Epithelial cell of esophagus (primary cell): ENCODE measurements at regions not wholly inside any gene's neighbourhood (a gene's known extent, or its start where the extent isn't known, plus 50 kb on each side); places are given as distances from the start of the nearest gene placed in this dataset.
A peak's percentile ranks its signal among the peaks of the same experiment; 100 is the strongest.

Experiments
- DNase-seq: peaks from one replicate; pipeline ENCODE4 v3.0.0; 2010; ENCODE audit warnings: low read depth
- H3K4me3 ChIP-seq: 2 replicates; pipeline ENCODE4 v1.5.1; 2011; ENCODE audit warnings: mild to moderate bottlenecking, low read length, control low read depth
- TF ChIP-seq, protein P1 (sequence below): IDR thresholded peaks from 2 replicates; pipeline ENCODE4 v1.5.1; 2011; ENCODE audit warnings: low read depth, mild to moderate bottlenecking, low read length, control low read depth, inconsistent platforms; ENCODE audit not compliant: insufficient read depth; ENCODE audit errors: missing control alignments

DNA sequence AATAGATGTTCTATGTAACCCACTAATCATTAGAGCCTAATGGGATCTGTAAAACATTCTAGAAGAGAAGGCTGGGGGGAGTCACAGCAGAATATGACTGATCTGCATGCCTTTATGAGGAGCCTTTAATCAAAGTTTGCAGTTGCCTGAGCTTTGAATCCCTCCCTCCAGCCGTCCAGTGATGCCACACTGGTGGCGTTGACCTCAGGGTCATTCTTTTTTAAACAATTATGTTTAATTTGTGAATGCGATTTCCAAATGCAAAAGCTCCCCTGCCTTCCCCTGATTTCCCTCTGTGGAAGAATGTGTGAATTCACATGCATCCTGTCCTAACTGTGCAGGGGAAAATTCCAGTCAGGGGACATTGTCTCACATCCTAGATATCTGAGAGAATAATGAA is 199.7 kb upstream of the GPR101 start:
- H3K4me3 ChIP-seq = no peak overlapping the region
- TF ChIP-seq, protein P1, sequence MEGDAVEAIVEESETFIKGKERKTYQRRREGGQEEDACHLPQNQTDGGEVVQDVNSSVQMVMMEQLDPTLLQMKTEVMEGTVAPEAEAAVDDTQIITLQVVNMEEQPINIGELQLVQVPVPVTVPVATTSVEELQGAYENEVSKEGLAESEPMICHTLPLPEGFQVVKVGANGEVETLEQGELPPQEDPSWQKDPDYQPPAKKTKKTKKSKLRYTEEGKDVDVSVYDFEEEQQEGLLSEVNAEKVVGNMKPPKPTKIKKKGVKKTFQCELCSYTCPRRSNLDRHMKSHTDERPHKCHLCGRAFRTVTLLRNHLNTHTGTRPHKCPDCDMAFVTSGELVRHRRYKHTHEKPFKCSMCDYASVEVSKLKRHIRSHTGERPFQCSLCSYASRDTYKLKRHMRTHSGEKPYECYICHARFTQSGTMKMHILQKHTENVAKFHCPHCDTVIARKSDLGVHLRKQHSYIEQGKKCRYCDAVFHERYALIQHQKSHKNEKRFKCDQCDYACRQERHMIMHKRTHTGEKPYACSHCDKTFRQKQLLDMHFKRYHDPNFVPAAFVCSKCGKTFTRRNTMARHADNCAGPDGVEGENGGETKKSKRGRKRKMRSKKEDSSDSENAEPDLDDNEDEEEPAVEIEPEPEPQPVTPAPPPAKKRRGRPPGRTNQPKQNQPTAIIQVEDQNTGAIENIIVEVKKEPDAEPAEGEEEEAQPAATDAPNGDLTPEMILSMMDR = no peak
- no peak for DNase-seq

DNA sequence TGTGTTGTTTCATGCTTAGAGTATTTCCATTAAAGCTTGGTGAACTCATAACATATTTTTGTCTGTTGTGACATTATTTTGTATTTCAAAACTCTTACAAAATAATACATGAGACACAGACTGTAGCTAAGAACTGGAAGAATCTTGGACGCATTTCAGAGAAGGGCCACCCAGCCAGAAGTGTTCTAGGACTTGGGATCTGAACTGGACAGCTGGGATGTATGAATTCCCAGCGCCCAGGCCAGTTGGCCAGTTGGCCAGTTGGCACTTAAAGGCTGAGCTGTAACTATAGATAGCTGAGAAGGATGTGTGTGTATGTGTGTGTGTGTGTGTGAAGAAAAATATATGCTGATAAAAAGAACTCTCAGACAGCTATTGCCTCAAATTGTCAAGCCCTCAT is 193.4 kb upstream of the GPR101 start:
- H3K4me3 ChIP-seq = no peak overlapping the region
- no peak for DNase-seq
- TF ChIP-seq, protein P1 = no peak

DNA sequence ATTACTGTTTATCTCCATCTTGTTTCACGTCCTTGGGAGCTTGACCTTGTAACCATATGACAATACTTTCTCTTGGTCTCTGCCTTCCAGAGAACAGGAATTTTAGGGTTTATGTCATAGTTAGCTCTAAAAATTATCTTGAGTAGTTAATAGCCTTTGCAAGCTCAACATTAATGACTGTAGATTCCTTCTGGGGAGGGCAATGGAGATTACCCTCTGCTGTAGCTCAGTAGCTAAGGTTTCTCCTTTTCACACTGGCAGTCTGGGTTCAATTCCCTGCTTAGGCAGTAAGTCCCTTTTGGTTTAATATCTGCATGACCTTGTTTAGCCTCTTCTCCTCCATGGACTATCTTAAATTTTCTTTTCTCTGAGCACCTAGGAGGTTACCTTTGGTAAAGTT is 181.7 kb upstream of the GPR101 start:
- H3K4me3 ChIP-seq = no peak overlapping the region
- DNase-seq = no peak
- TF ChIP-seq, protein P1 = no peak

DNA sequence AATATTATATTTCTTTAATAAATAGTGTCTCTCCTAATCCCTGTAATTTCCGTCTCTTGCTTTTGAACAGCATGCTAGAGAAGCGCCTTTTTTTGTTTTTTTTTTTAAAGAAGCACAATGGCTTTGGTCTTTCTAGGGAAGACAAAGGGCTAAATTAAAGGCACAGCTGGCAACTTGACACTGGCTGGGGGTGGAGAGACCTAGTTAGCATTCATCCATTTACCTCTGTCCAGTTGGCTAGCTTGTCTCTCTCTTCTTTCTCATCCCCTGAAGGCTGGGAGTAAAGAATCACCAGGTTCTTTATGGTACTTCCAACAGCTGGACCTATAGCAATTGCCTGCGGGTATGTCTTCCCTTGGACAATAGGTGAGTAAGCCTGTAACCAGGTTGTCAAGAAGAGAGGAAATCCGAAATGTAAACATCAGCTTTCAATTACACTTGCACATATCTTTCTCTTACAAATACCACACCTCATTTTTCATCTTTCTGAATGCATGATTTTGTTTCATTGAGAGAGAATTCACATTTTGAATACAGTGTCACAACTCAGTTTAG is 178.4 kb upstream of the GPR101 start:
- TF ChIP-seq, protein P1 = no peak
- DNase-seq = peak; percentile 35
- no peak overlapping the region for H3K4me3 ChIP-seq

DNA sequence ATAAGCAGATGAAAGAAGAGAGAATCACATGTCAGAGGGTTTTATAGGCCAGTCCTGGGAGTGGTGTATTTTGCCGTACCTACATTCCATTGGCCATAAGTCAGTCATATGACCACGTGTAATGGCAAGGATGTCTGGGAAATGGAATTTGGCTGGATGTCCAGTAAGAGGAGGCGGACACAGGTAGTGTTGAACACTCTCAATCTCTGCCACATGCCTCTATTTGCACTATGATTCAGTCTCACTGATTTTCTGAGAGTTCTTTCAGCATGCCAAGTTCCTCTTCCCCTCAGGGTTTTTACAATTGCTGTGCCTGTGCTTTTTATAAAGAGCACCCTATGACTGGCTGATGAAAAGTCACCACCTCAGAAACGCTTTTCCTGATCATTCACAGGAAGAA is 164.2 kb upstream of the GPR101 start:
- DNase-seq = peak; percentile 31
- H3K4me3 ChIP-seq = no peak overlapping the region
- TF ChIP-seq, protein P1 = no peak

DNA sequence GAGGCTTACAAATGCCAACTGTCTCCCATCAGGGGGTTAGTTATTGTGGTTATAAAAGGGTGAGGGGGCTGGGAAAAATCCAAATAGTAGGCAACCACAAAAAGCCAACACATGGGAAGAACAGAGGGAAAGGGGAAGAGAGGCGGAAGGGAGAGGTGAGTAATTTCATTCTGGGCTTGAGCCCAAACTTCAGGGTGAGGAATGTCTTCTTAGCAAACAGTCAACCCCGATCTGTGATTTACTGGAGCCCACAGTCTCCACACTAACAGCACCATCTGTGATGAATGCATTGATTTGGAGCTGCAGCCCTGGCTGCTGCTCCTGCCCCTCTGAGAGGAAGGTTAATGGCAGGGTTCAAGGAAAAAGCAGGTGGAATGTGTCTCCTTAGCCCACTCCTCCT is 162.2 kb upstream of the GPR101 start:
- peak; percentile 8 for DNase-seq
- H3K4me3 ChIP-seq = no peak overlapping the region
- TF ChIP-seq, protein P1 = no peak

DNA sequence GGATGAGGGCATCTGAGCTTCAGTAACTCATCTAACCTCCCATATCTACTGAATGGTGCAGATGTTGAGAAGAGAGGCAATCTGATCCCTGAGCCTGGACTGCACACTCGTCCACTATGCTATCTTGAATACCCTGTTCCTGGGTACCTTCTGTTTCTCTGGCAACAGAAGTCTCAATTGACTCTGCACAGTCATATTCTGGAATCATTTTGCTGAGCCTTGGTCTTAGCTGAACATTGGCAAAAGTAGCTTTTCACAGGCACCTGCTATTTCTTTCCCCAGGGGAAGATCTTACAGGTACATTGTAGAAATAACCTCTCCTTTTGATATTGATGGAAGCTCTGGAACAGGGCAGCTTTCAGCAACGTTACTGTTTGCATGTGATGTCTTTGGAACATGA is 161.5 kb upstream of the GPR101 start:
- DNase-seq = no peak
- TF ChIP-seq, protein P1 = no peak
- H3K4me3 ChIP-seq = no peak overlapping the region
